ENCODE measurements at regions not wholly inside any gene's neighbourhood (a gene's known extent, or its start where the extent isn't known, plus 50 kb on each side); places are given as distances from the start of the nearest gene placed in this dataset.

GRCh38 chr16:59045501-59045900, 311.4 kb upstream of the GOT2 start:
- Mint-ChIP-seq H3K27ac (no peak overlapping the region), H3K36me3 (no peaks in the 10 kb centered on the region), H3K9me3 (peaks cover 0 to 4% (median 0%) of the 10 kb centered on the region in 8 donors), H3K4me3 (no peak overlapping the region), H3K27me3 (peaks cover 0 to 4% of the 10 kb centered on the region in 2 donors), H3K4me1 (no peaks in the 10 kb centered on the region)
- ChIA-PET POLR2A (ENCODE audit: partially characterized antibody) (no interaction called here), CTCF (ENCODE audit: partially characterized antibody) (no interaction called here)
- Histone ChIP-seq H3K27ac (ENCODE audit: low read depth, low read length) (no peak overlapping the region), H3K27me3 (ENCODE audit: insufficient read depth, low read length) (no peaks in the 10 kb centered on the region), H3K4me3 (ENCODE audit: low read length in 2 of 2) (no peak overlapping the region), H3K4me1 (ENCODE audit: insufficient read depth, low read length) (no peaks in the 10 kb centered on the region), H3K36me3 (ENCODE audit: insufficient read depth, low read length) (no peaks in the 10 kb centered on the region), H3K9me3 (ENCODE audit: control insufficient read depth in 1 of 2, low read length in 2 of 2) (no peaks in the 10 kb centered on the region)
- DNase-seq, result no peak
- intact Hi-C loops (cut with micrococcal nuclease), result no loop called here

- Histone ChIP-seq H3K4me3 (ENCODE audit: low read length in 2 of 2) (no peak overlapping the region), H3K27me3 (ENCODE audit: insufficient read depth, low read length) (no peaks in the 10 kb centered on the region), H3K9me3 (ENCODE audit: control insufficient read depth in 1 of 2, low read length in 2 of 2) (no peaks in the 10 kb centered on the region), H3K36me3 (ENCODE audit: insufficient read depth, low read length) (no peaks in the 10 kb centered on the region), H3K27ac (ENCODE audit: low read depth, low read length) (no peak overlapping the region), H3K4me1 (ENCODE audit: insufficient read depth, low read length) (no peaks in the 10 kb centered on the region)
- intact Hi-C loops (cut with micrococcal nuclease), result no loop called here
- Mint-ChIP-seq H3K4me3 (no peak overlapping the region), H3K27me3 (peaks cover 0 to 4% of the 10 kb centered on the region in 2 donors), H3K27ac (no peak overlapping the region), H3K4me1 (no peaks in the 10 kb centered on the region), H3K9me3 (peaks cover 0 to 4% (median 0%) of the 10 kb centered on the region in 8 donors), H3K36me3 (no peaks in the 10 kb centered on the region)
- ChIA-PET CTCF (ENCODE audit: partially characterized antibody) (no interaction called here), POLR2A (ENCODE audit: partially characterized antibody) (no interaction called here)
- DNase-seq, result no peak
Observed at GRCh38 chr16:59044616-59045015, 310.5 kb upstream of the GOT2 start.

- no peak for DNase-seq
- Mint-ChIP-seq H3K27me3 (peaks cover 0 to 4% of the 10 kb centered on the region in 2 donors), H3K4me3 (no peak overlapping the region), H3K4me1 (no peaks in the 10 kb centered on the region), H3K36me3 (no peaks in the 10 kb centered on the region), H3K9me3 (peaks cover 0 to 8% (median under 1%) of the 10 kb centered on the region in 8 donors), H3K27ac (no peak overlapping the region)
- Histone ChIP-seq H3K27ac (ENCODE audit: low read depth, low read length) (no peak overlapping the region), H3K27me3 (ENCODE audit: insufficient read depth, low read length) (no peaks in the 10 kb centered on the region), H3K4me3 (ENCODE audit: low read length in 2 of 2) (no peak overlapping the region), H3K4me1 (ENCODE audit: insufficient read depth, low read length) (no peaks in the 10 kb centered on the region), H3K36me3 (ENCODE audit: insufficient read depth, low read length) (no peaks in the 10 kb centered on the region), H3K9me3 (ENCODE audit: control insufficient read depth in 1 of 2, low read length in 2 of 2) (no peaks in the 10 kb centered on the region)
- intact Hi-C loops (cut with micrococcal nuclease), result no loop called here
- CTCF ChIA-PET (ENCODE audit: partially characterized antibody), result no interaction called here
- POLR2A ChIA-PET (ENCODE audit: partially characterized antibody), result no interaction called here
Observed at GRCh38 chr16:59042301-59042700, 308.2 kb upstream of the GOT2 start.

GRCh38 chr16:59039066-59039720, 305.1 kb upstream of the GOT2 start:
- POLR2A ChIA-PET (ENCODE audit: partially characterized antibody), result no interaction called here
- no peak overlapping the region for H3K4me3 Mint-ChIP-seq
- H3K27ac Mint-ChIP-seq, result no peak overlapping the region
- H3K27me3 Mint-ChIP-seq, result peaks cover 0 to 4% of the 10 kb centered on the region in 2 donors
- H3K4me1 Mint-ChIP-seq, result no peaks in the 10 kb centered on the region
- Histone ChIP-seq H3K4me3 (ENCODE audit: low read length in 2 of 2) (no peak overlapping the region), H3K36me3 (ENCODE audit: insufficient read depth, low read length) (no peaks in the 10 kb centered on the region), H3K27me3 (ENCODE audit: insufficient read depth, low read length) (no peaks in the 10 kb centered on the region), H3K27ac (ENCODE audit: low read depth, low read length) (no peak overlapping the region), H3K9me3 (ENCODE audit: control insufficient read depth in 1 of 2, low read length in 2 of 2) (no peaks in the 10 kb centered on the region), H3K4me1 (ENCODE audit: insufficient read depth, low read length) (no peaks in the 10 kb centered on the region)
- CTCF ChIA-PET (ENCODE audit: partially characterized antibody), result no interaction called here
- intact Hi-C loops (cut with micrococcal nuclease), result no loop called here
- DNase-seq, result no peak
- H3K9me3 Mint-ChIP-seq, result peaks cover 0 to 8% (median 2%) of the 10 kb centered on the region in 8 donors
- no peaks in the 10 kb centered on the region for H3K36me3 Mint-ChIP-seq

GRCh38 chr16:59030923-59031485, 296.9 kb upstream of the GOT2 start:
- no peaks in the 10 kb centered on the region for H3K27me3 ChIP-seq (ENCODE audit: insufficient read depth, low read length)
- CTCF ChIA-PET (ENCODE audit: partially characterized antibody), result no interaction called here
- no peaks in the 10 kb centered on the region for H3K4me1 ChIP-seq (ENCODE audit: insufficient read depth, low read length)
- no peaks in the 10 kb centered on the region for H3K27me3 Mint-ChIP-seq
- H3K9me3 Mint-ChIP-seq, result peaks cover 0 to 3% (median 0%) of the 10 kb centered on the region in 8 donors
- H3K36me3 Mint-ChIP-seq, result no peaks in the 10 kb centered on the region
- POLR2A ChIA-PET (ENCODE audit: partially characterized antibody), result no interaction called here
- no peaks in the 10 kb centered on the region for H3K9me3 ChIP-seq (ENCODE audit: control insufficient read depth in 1 of 2, low read length in 2 of 2)
- no peaks in the 10 kb centered on the region for H3K4me1 Mint-ChIP-seq
- no peak for DNase-seq
- H3K4me3 ChIP-seq (ENCODE audit: low read length in 2 of 2), result no peak overlapping the region
- no peak overlapping the region for H3K4me3 Mint-ChIP-seq
- no peak overlapping the region for H3K27ac ChIP-seq (ENCODE audit: low read depth, low read length)
- intact Hi-C loops (cut with micrococcal nuclease), result no loop called here
- H3K27ac Mint-ChIP-seq, result no peak overlapping the region
- H3K36me3 ChIP-seq (ENCODE audit: insufficient read depth, low read length), result no peaks in the 10 kb centered on the region

GRCh38 chr16:59021751-59022150, 287.6 kb upstream of the GOT2 start:
- no peak for DNase-seq
- CTCF ChIA-PET (ENCODE audit: partially characterized antibody), result no interaction called here
- Mint-ChIP-seq H3K9me3 (peaks cover 0 to 19% (median 4%) of the 10 kb centered on the region in 8 donors), H3K36me3 (no peaks in the 10 kb centered on the region), H3K4me3 (no peak overlapping the region), H3K27me3 (no peaks in the 10 kb centered on the region), H3K4me1 (no peaks in the 10 kb centered on the region), H3K27ac (no peak overlapping the region)
- H3K4me3 ChIP-seq (ENCODE audit: low read length in 2 of 2), result no peak overlapping the region
- POLR2A ChIA-PET (ENCODE audit: partially characterized antibody), result no interaction called here
- H3K4me1 ChIP-seq (ENCODE audit: insufficient read depth, low read length), result no peaks in the 10 kb centered on the region
- no peaks in the 10 kb centered on the region for H3K36me3 ChIP-seq (ENCODE audit: insufficient read depth, low read length)
- intact Hi-C loops (cut with micrococcal nuclease), result no loop called here
- no peak overlapping the region for H3K27ac ChIP-seq (ENCODE audit: low read depth, low read length)
- H3K27me3 ChIP-seq (ENCODE audit: insufficient read depth, low read length), result no peaks in the 10 kb centered on the region
- H3K9me3 ChIP-seq (ENCODE audit: control insufficient read depth in 1 of 2, low read length in 2 of 2), result no peaks in the 10 kb centered on the region

GRCh38 chr16:59013930-59014329, 279.8 kb upstream of the GOT2 start:
- H3K4me1 Mint-ChIP-seq, result no peaks in the 10 kb centered on the region
- H3K27ac Mint-ChIP-seq, result no peak overlapping the region
- intact Hi-C loops (cut with micrococcal nuclease), result no loop called here
- ChIA-PET CTCF (ENCODE audit: partially characterized antibody) (no interaction called here), POLR2A (ENCODE audit: partially characterized antibody) (no interaction called here)
- no peaks in the 10 kb centered on the region for H3K36me3 Mint-ChIP-seq
- no peak for DNase-seq
- no peaks in the 10 kb centered on the region for H3K27me3 Mint-ChIP-seq
- peaks cover 0 to 8% (median 2%) of the 10 kb centered on the region in 8 donors for H3K9me3 Mint-ChIP-seq
- Histone ChIP-seq H3K27ac (ENCODE audit: low read depth, low read length) (no peak overlapping the region), H3K4me1 (ENCODE audit: insufficient read depth, low read length) (no peaks in the 10 kb centered on the region), H3K9me3 (ENCODE audit: control insufficient read depth in 1 of 2, low read length in 2 of 2) (no peaks in the 10 kb centered on the region), H3K36me3 (ENCODE audit: insufficient read depth, low read length) (no peaks in the 10 kb centered on the region), H3K4me3 (ENCODE audit: low read length in 2 of 2) (no peak overlapping the region), H3K27me3 (ENCODE audit: insufficient read depth, low read length) (no peaks in the 10 kb centered on the region)
- no peak overlapping the region for H3K4me3 Mint-ChIP-seq

Measured in CD4-positive, alpha-beta memory T cell (primary cell).